ENCODE measurements at regions not wholly inside any gene's neighbourhood (a gene's known extent, or its start where the extent isn't known, plus 50 kb on each side); places are given as distances from the start of the nearest gene placed in this dataset.

- TF ChIP-seq CENPBD1 (CRISPR knock-in tag; IDR thresholded peaks at IDR 0.05; ENCODE audit: borderline replicate concordance, low read depth) = no peak
These were observed 95.9 kb upstream of the HDAC9 start (continued) for GRCh38 chr7:18399436-18400235.

- no peak for FAIRE-seq
- POLR2A ChIA-PET = no interaction called here
These were observed 95.3 kb upstream of the HDAC9 start for GRCh38 chr7:18400275-18400674.

More at GRCh38 chr7:18400275-18400674, 95.3 kb upstream of the HDAC9 start:
- H2AFZ ChIP-seq (ENCODE audit: low read length) = no peak overlapping the region
- H3K36me3 ChIP-seq (replicated peaks in 1 of 2; ENCODE audit: control insufficient read depth in 1 of 2, insufficient read depth in 2 of 2, low read length in 2 of 2) = no peaks in the 10 kb centered on the region
- ATAC-seq (no peak), DNase-seq (ENCODE audit: low spot score) (no peak)
- H3K4me3 ChIP-seq (replicated peaks in 1 of 3; ENCODE audit: insufficient read depth in 1 of 3, low read depth in 2 of 3, low read length in 3 of 3) = no peak overlapping the region
- 2% methylated on average over 2 of the region's 2 CpGs for WGBS (ENCODE audit: low lambda C conversion rate)
- no peaks in the 10 kb centered on the region for H3K79me2 ChIP-seq (ENCODE audit: insufficient read depth, low read length)
- BruUV-seq (replicated peaks) = no TSS peak
- no peak overlapping the region for H3K27ac ChIP-seq (ENCODE audit: extremely low read length, insufficient read depth, low read length)
- H3K9ac ChIP-seq (ENCODE audit: insufficient read depth, low read depth, low read length) = no peak overlapping the region
- no peaks in the 10 kb centered on the region for H3K27me3 ChIP-seq (ENCODE audit: control insufficient read depth in 1 of 2, insufficient read depth in 2 of 2, low read length in 2 of 2)
- H4K20me1 ChIP-seq (ENCODE audit: insufficient read depth, low read length) = no peaks in the 10 kb centered on the region
- CTCF ChIA-PET (ENCODE audit: low intra/inter-chr PET ratio, low total read pairs) = no interaction called here
- in situ Hi-C loops (cut with HindIII; ENCODE audit: extremely low pct_ligation_motif_present, low pct_unique_long_range_greater_than_20kb) = no loop called here
- intact Hi-C loops (cut with micrococcal nuclease; ENCODE audit: unreplicated experiment) = no loop called here
- no peaks in the 10 kb centered on the region for H3K4me1 ChIP-seq (ENCODE audit: insufficient read depth, low read length)
- H3K9me3 ChIP-seq (ENCODE audit: low read length) = no peaks in the 10 kb centered on the region
- TF ChIP-seq SP5 (CRISPR knock-in tag; IDR thresholded peaks at IDR 0.05; ENCODE audit: borderline replicate concordance, low read depth) (no peak), PRDM4 (CRISPR knock-in tag; IDR thresholded peaks at IDR 0.05; ENCODE audit: borderline replicate concordance) (no peak), ZNF446 (CRISPR knock-in tag; IDR thresholded peaks at IDR 0.05) (no peak), ZNF609 (CRISPR knock-in tag; IDR thresholded peaks at IDR 0.05; ENCODE audit: borderline replicate concordance) (no peak)
- no peak overlapping the region for H3K4me2 ChIP-seq (ENCODE audit: low read depth, low read length)
